ENCODE measurements at regions not wholly inside any gene's neighbourhood (a gene's known extent, or its start where the extent isn't known, plus 50 kb on each side); places are given as distances from the start of the nearest gene placed in this dataset.
"Not testable (repeated sequence)": the region's sequence is repeated elsewhere in the genome, so short reads cannot be mapped to it uniquely, and the experiment has no call there.

DNA sequence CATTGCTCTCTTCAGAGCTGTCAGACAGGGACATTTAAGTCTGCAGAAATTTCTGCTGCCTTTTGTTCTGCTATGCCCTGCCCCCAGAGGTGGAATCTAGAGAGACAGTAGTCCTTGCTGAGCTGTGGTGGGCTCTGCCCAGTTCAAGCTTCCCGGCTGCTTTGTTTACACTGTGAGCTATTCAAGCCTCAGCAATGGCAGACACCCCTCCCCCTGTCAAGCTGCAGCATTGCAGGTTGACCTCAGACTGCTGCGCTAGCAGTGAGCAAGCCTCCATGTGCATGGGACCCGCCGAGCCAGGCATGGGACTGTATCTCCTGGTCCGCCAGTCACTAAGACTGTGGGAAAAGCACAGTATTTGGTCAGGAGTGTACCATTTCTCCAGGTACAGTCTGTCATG lies 53.6 kb upstream of the MAPK10 start:
- H3K36me3 Mint-ChIP-seq, H3K4me1 Mint-ChIP-seq: not testable (repeated sequence)
- peak overlapping the region in 1 of 3 donors; percentile 49 for H3K27ac Mint-ChIP-seq

DNA sequence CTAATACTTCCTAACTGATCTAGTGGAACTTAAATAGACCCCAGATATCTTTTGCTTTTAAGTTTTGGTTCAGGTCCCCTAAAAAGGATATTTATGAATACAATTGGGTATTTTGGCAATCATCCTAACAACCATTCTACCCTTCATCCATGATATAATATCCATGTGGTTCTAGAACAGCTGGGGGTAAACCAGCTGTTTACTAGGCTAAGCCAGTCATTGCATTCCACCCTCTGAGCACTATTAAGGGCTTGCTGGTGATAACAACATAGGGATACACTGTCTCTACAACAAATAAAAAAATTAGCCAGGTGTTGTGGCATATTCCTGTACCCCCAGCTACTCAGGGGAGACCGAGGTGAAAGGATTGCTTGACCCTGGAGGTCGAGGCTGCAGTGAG lies 54.8 kb upstream of the MAPK10 start:
- Mint-ChIP-seq H3K9me3 (peaks cover 0 to 6% (median 2%) of the 10 kb centered on the region in 3 donors), H3K27ac (no peak overlapping the region), H3K27me3 (peaks cover 5% of the 10 kb centered on the region), H3K36me3 (no peaks in the 10 kb centered on the region), H3K4me3 (no peak overlapping the region), H3K4me1 (no peaks in the 10 kb centered on the region)

More for the DNA sequence above, 53.6 kb upstream of the MAPK10 start:
- not testable (repeated sequence) for H3K27me3 Mint-ChIP-seq, H3K9me3 Mint-ChIP-seq, H3K4me3 Mint-ChIP-seq

GRCh38 chr4:86416081-86416480 lies 56.2 kb upstream of the MAPK10 start:
- Mint-ChIP-seq H3K36me3 (no peaks in the 10 kb centered on the region), H3K9me3 (peaks cover 0 to 6% (median 2%) of the 10 kb centered on the region in 3 donors), H3K27me3 (peaks cover 5% of the 10 kb centered on the region), H3K4me3 (no peak overlapping the region), H3K27ac (no peak overlapping the region), H3K4me1 (no peaks in the 10 kb centered on the region)

GRCh38 chr4:86421461-86421860 lies 61.6 kb upstream of the MAPK10 start:
- Mint-ChIP-seq H3K36me3 (no peaks in the 10 kb centered on the region), H3K27me3 (no peaks in the 10 kb centered on the region), H3K9me3 (no peaks in the 10 kb centered on the region), H3K27ac (no peak overlapping the region), H3K4me3 (no peak overlapping the region), H3K4me1 (no peaks in the 10 kb centered on the region)

GRCh38 chr4:86431543-86432116 lies 71.8 kb upstream of the MAPK10 start:
- no peak overlapping the region for H3K27ac Mint-ChIP-seq
- H3K9me3 Mint-ChIP-seq, result peaks cover 0 to 5% (median 0%) of the 10 kb centered on the region in 3 donors
- no peaks in the 10 kb centered on the region for H3K36me3 Mint-ChIP-seq
- no peaks in the 10 kb centered on the region for H3K27me3 Mint-ChIP-seq
- H3K4me1 Mint-ChIP-seq, result no peaks in the 10 kb centered on the region
- H3K4me3 Mint-ChIP-seq, result no peak overlapping the region

DNA sequence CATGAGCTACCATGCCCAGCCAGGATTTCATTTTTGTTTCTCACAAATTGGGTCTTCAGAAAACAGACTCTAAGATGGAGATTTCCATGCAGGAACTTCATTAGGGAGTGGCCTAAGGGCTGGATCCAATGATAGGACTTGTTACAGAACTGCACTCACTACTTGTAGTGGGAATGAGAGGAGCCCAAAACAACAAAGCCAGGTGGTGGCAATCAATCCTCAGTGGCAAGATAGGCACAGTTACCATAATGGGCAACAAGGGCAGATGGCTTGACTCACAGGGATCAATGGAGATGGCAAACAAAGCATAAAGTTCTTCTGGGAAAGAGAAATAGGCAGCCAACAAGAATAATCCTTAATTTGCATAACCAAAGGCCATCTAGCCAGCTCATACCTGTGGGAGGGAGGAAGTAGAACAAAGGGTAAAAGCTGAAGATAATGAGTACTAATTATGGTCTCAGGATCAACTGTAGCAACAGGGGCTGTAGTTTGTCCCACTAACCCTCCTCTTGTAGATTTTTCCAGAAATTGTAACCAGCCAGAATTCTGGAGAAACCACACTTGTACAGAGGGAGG lies 72.8 kb upstream of the MAPK10 start:
- H3K4me1 Mint-ChIP-seq, result no peaks in the 10 kb centered on the region
- peaks cover 0 to 5% (median 0%) of the 10 kb centered on the region in 3 donors for H3K9me3 Mint-ChIP-seq
- H3K27me3 Mint-ChIP-seq, result no peaks in the 10 kb centered on the region
- H3K27ac Mint-ChIP-seq, result no peak overlapping the region
- no peaks in the 10 kb centered on the region for H3K36me3 Mint-ChIP-seq
- no peak overlapping the region for H3K4me3 Mint-ChIP-seq

DNA sequence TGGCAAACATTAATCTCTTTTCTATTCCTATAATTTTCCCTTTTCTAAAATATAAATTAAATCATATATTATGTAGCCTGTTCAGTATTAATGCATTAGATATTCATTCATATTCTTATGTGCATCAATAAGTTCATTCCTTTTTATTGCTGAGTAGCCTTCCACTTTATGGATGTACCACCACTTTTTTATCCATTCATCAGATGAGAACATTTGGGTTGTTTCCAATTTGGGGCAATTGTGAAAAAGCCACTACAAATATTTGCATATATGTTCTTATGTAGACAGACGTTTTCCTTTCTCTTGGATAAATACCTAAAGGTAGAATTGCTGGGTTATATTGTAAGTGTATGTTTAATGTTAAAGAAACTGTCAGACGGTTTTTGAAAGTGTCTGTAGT lies 79.4 kb upstream of the MAPK10 start:
- Mint-ChIP-seq H3K27ac (no peak overlapping the region), H3K4me1 (no peaks in the 10 kb centered on the region)

GRCh38 chr4:86441175-86441936 lies 81.5 kb upstream of the MAPK10 start:
- peaks cover 5% of the 10 kb centered on the region for H3K27me3 Mint-ChIP-seq
- no peak overlapping the region for H3K4me3 Mint-ChIP-seq
- H3K36me3 Mint-ChIP-seq, result no peaks in the 10 kb centered on the region
- no peaks in the 10 kb centered on the region for H3K4me1 Mint-ChIP-seq
- H3K9me3 Mint-ChIP-seq, result peaks cover 0 to 4% (median 2%) of the 10 kb centered on the region in 3 donors
- no peak overlapping the region for H3K27ac Mint-ChIP-seq

More for the DNA sequence above, 79.4 kb upstream of the MAPK10 start:
- Mint-ChIP-seq H3K27me3 (peaks cover 4% of the 10 kb centered on the region), H3K36me3 (no peaks in the 10 kb centered on the region), H3K9me3 (peaks cover under 1 to 4% (median 2%) of the 10 kb centered on the region in 3 donors), H3K4me3 (no peak overlapping the region)

- Mint-ChIP-seq H3K36me3 (no peaks in the 10 kb centered on the region), H3K27ac (no peak overlapping the region), H3K4me3 (no peak overlapping the region), H3K4me1 (no peaks in the 10 kb centered on the region), H3K9me3 (peaks cover 0 to 4% (median 2%) of the 10 kb centered on the region in 3 donors), H3K27me3 (peaks cover 5% of the 10 kb centered on the region)
Observed at GRCh38 chr4:86442881-86443280, 83.0 kb upstream of the MAPK10 start.

DNA sequence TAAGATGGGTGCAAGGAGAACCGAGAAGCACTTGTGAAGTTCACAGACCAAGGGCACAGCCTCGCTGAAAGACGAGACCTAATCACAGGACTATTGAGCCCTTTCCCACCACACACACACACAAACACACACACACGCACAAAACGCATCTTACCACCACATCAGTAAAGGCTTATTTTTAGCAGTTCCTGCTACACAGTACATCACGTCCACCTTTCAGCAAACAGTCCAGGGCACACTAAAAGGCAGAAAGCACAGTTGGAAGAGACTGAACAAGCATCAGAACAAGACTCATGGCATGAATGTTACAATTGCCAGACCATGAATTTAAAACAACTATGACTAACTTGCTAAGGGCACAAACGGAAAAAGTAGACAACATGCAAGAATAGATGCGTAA lies 83.6 kb upstream of the MAPK10 start:
- H3K36me3 Mint-ChIP-seq, result no peaks in the 10 kb centered on the region

DNA sequence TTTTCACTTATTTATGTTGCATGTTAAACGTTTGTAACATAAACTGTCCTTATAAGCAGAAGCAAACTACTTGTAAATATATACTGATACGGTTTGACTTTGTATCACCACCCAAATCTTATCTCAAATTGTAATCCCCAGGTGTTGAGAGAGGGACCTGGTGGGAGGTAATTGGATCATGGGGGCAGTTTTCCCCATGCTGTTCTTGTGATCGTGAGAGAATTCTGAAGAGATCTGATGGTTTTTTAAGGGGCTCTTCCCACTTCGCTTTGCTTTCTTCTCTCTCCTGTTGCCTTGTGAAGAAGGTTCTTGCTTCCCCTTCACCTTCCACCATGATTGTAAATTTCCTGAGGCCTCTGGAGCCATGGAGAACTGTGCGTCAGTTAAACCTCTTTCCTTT lies 87.1 kb upstream of the MAPK10 start:
- peaks cover 10% of the 10 kb centered on the region for H3K27me3 Mint-ChIP-seq
- H3K4me3 Mint-ChIP-seq, result no peak overlapping the region
- no peak overlapping the region for H3K27ac Mint-ChIP-seq
- H3K9me3 Mint-ChIP-seq, result peaks cover 0 to 4% (median 0%) of the 10 kb centered on the region in 3 donors
- no peaks in the 10 kb centered on the region for H3K36me3 Mint-ChIP-seq
- no peaks in the 10 kb centered on the region for H3K4me1 Mint-ChIP-seq

More for the DNA sequence above, 83.6 kb upstream of the MAPK10 start:
- Mint-ChIP-seq H3K4me3 (no peak overlapping the region), H3K27me3 (peaks cover 5% of the 10 kb centered on the region), H3K4me1 (no peaks in the 10 kb centered on the region), H3K27ac (no peak overlapping the region), H3K9me3 (peaks cover 0 to 4% (median 2%) of the 10 kb centered on the region in 3 donors)

- no peak overlapping the region for H3K4me3 Mint-ChIP-seq
- H3K27ac Mint-ChIP-seq, result no peak overlapping the region
- H3K9me3 Mint-ChIP-seq, result no peaks in the 10 kb centered on the region
- no peaks in the 10 kb centered on the region for H3K36me3 Mint-ChIP-seq
- peaks cover 13% of the 10 kb centered on the region for H3K27me3 Mint-ChIP-seq
- no peaks in the 10 kb centered on the region for H3K4me1 Mint-ChIP-seq
Observed at GRCh38 chr4:86448871-86449270, 89.0 kb upstream of the MAPK10 start.

GRCh38 chr4:86449746-86450588 lies 90.1 kb upstream of the MAPK10 start:
- no peaks in the 10 kb centered on the region for H3K36me3 Mint-ChIP-seq
- H3K9me3 Mint-ChIP-seq, result no peaks in the 10 kb centered on the region
- no peak overlapping the region for H3K4me3 Mint-ChIP-seq
- H3K4me1 Mint-ChIP-seq, result no peaks in the 10 kb centered on the region
- H3K27ac Mint-ChIP-seq, result no peak overlapping the region
- peaks cover 13% of the 10 kb centered on the region for H3K27me3 Mint-ChIP-seq

GRCh38 chr4:86450861-86451260 lies 91.0 kb upstream of the MAPK10 start:
- no peaks in the 10 kb centered on the region for H3K9me3 Mint-ChIP-seq
- no peaks in the 10 kb centered on the region for H3K4me1 Mint-ChIP-seq
- H3K4me3 Mint-ChIP-seq, result no peak overlapping the region
- no peaks in the 10 kb centered on the region for H3K36me3 Mint-ChIP-seq
- no peak overlapping the region for H3K27ac Mint-ChIP-seq
- peaks cover 13% of the 10 kb centered on the region for H3K27me3 Mint-ChIP-seq
